GM18909 (cell line): ENCODE measurements at regions not wholly inside any gene's neighbourhood (a gene's known extent, or its start where the extent isn't known, plus 50 kb on each side); places are given as distances from the start of the nearest gene placed in this dataset.

ENCODE experiments used
- ATAC-seq: cut with Tn5 transposase; IDR thresholded peaks from one replicate; pipeline ENCODE4 v1.9.1; 2021; ENCODE audit warnings: mild to moderate bottlenecking; ENCODE audit not compliant: unreplicated experiment, poor library complexity

GRCh38 chr13:22077764-22078163, 406.9 kb downstream of the FGF9 start:
- no peak for ATAC-seq

DNA sequence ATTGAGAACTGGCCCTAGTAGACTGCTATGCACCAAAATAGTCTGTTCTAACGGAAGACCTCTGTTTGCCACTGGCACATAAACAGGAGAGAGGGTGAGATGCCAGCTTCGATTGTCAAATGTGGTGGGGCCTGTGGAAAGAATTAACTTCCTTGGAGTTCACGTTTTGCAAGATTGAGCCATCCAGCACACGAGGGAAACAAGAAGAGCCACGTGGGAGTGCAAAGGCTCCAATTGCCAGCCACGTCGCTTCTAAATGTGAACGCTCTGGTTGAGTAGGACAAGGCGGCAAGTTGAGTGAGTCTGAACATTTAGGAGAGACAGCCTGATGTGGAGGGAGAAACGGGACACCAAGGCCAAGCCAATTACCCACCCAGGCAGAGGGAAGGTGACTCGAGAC, 409.1 kb downstream of the FGF9 start:
- no peak for ATAC-seq

- no peak for ATAC-seq
Measured at GRCh38 chr13:22080832-22081231, 410.0 kb downstream of the FGF9 start.

DNA sequence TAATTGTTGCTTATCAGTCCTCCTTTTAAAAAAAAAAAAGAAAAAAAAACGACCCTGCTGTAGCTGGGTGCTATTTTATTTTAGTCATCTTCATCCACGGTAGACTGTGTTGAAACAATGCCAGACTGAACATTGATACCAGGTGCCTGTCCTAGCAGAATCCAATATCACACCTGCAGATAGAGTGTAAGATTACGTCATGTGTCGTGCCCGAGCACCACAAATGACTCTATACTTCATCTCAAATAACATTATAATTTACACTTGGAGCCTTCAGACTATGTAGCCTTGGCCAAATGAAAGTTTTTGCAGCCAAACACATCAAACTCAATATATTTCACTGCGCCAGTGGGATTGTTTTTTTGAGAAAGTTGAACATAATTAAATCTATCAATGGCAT, 410.6 kb downstream of the FGF9 start:
- ATAC-seq = no peak

GRCh38 chr13:22082030-22082429, 411.2 kb downstream of the FGF9 start:
- ATAC-seq = no peak

- no peak for ATAC-seq
Measured at GRCh38 chr13:22082437-22083100, 411.7 kb downstream of the FGF9 start.

DNA sequence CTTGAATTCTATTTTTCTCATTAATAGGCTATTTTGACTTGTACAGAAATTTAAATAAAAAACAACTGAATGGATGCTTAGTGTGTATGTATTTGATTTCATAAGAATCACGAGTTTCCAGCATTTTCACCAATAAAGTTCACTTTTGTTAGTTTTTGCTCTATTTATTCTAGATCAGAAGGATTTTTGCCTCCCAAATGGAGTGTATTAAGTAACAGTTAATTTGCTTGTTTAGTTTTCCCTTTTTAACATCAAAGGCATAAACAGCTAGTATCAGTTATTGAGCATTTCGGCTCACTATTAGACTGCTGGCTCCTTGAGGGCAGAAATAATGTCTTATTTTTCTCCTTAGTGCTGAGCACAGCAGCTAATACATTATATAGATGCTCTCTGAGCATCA, 414.1 kb downstream of the FGF9 start:
- ATAC-seq = no peak

DNA sequence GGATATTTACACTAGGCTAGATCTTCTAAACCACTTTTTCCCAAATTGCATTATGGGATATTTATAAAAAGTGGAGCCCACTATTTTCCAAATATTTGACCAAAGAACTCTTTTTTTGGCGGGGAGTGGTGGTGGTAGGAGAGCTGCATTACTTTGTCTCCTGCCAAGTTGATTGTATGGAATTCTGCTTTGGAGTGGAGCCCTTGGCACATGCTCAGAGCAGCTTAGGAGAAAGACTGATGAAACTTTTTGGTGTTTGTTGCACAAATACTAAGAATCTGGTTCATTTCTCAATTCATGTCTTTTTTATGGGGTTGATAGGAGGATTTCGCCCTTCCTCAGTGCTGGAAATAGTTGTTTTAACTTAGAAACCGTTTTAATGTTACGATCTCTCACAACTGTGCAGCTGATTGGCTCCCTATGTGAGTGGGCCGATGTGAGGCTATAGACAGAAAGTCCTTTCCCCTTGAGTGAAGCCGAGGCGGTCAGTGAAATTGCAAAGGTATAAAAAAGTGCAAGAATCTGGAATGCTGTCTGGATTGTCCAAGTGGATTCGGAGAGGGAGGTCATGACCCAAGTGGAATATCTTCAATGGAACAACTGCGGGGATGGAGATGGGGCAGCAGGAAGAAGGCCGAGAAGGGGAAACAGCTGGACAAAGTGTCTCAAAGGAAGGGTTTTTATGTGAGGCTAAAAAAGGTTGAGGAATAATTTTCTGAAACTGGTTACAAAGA, 415.9 kb downstream of the FGF9 start:
- ATAC-seq = no peak

- ATAC-seq = no peak
Measured at GRCh38 chr13:22090106-22090505, 419.2 kb downstream of the FGF9 start.

- ATAC-seq = no peak
Measured at GRCh38 chr13:22091222-22091970, 420.5 kb downstream of the FGF9 start.

GRCh38 chr13:22091971-22092300, 421.1 kb downstream of the FGF9 start:
- ATAC-seq = no peak

GRCh38 chr13:22092791-22093560, 422.1 kb downstream of the FGF9 start:
- no peak for ATAC-seq

GRCh38 chr13:22095794-22096193, 424.9 kb downstream of the FGF9 start:
- no peak for ATAC-seq

GRCh38 chr13:22099585-22099984, 428.7 kb downstream of the FGF9 start:
- ATAC-seq = no peak

GRCh38 chr13:22102271-22102670, 431.4 kb downstream of the FGF9 start:
- ATAC-seq = no peak

DNA sequence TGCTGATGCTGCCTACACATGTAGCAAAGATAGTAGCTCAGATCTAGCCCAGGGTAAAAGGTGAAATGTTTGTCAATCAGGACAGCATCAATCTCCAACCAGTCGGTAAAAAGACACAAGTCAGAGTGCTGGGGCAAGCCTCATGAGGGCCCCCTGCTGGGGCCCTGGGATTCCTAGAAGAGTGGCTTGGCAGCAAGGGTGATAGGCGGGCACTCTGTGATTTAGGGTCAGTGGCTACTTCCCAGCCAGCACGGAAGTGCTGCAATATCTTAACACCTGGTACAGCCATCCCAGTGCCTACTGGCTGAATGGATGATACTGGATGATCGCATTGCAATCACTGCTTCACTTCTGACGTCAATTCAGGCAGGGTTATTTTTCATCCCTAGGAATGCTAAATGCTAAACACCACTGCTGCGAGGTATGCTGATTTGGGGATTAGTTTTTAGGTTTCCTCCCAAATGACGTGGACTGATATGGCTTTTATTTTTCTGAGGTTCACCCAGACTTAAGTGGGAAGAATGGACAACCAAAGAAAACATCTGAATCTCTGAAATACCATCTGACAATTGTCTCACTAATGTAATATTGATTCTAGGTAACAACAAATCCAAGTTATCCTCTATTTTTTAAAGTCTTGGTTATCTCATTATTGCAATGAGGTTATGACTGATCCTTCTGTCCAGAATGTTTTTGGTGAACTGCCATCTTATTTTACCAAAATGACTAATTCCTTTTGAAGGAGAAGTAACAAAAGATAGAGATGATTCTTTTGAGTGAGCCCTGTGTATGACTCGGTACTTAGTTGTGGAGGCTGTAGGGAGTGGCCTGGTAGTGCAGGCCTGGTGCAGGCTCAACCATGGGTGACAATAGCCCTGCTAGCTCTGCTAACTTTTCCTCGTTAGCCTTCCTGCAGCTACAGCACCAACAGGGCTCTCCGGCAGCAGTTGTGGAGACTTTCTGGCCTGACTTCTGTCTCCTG, 432.5 kb downstream of the FGF9 start:
- ATAC-seq = no peak

DNA sequence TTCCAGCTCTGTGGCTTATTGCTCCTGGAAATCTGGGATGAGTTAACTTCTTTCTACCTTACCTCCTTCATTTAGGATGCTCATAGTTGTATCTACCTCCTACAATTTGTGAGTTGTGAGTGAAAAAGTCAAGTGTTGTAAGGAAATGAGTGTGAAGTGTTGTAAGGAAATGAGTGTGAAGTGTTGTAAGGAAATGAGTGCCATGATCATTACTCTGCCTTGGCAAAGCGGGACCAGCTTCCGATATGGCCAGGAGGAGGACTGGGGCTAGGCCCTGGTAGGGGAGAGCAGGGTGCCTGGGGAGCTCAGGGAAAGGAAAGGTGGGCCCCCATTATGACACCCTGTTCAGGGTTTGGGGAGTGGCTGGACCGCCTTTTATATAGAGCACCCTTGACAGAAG, 435.2 kb downstream of the FGF9 start:
- no peak for ATAC-seq

GRCh38 chr13:22107549-22107948, 436.7 kb downstream of the FGF9 start:
- no peak for ATAC-seq

- no peak for ATAC-seq
Measured at GRCh38 chr13:22108283-22108942, 437.5 kb downstream of the FGF9 start.
